ENCODE measurements at regions not wholly inside any gene's neighbourhood (a gene's known extent, or its start where the extent isn't known, plus 50 kb on each side); places are given as distances from the start of the nearest gene placed in this dataset.

GRCh38 chr17:17403065-17403464 is 73.7 kb upstream of the MED9 start:
- peaks cover 28% of the 10 kb centered on the region for H3F3A ChIP-seq (ENCODE audit: low read depth)
- no peaks in the 10 kb centered on the region for H4K20me1 ChIP-seq (ENCODE audit: insufficient read depth, low read length, poor library complexity, severe bottlenecking)
- TF ChIP-seq EZH2phosphoT487 (IDR thresholded peaks at IDR 0.05; ENCODE audit: borderline replicate concordance) (no peak), CTCF (conservative IDR thresholded peaks at IDR 0.05; ENCODE audit: low read length) (no peak)
- H3K27me3 ChIP-seq (ENCODE audit: insufficient read depth, low read length, poor library complexity, severe bottlenecking): no peaks in the 10 kb centered on the region
- H3K9ac ChIP-seq (ENCODE audit: low read depth, low read length, poor library complexity, severe bottlenecking): peak overlapping the region; percentile 85
- H2AFZ ChIP-seq (ENCODE audit: low read length): no peak overlapping the region
- no peaks in the 10 kb centered on the region for H3K9me2 ChIP-seq (replicated peaks; ENCODE audit: low read depth, low read length)
- peak overlapping the region; percentile 69 for H3K4me3 ChIP-seq (ENCODE audit: low read length, poor library complexity, severe bottlenecking)
- H3K36me3 ChIP-seq (ENCODE audit: insufficient read depth, low read length): no peaks in the 10 kb centered on the region
- peak overlapping the region; percentile 86 for H3K4me2 ChIP-seq (ENCODE audit: low read depth, low read length, poor library complexity, severe bottlenecking)
- H3K4me1 ChIP-seq (ENCODE audit: insufficient read depth, low read length, poor library complexity, severe bottlenecking): peaks cover 94% of the 10 kb centered on the region
- H3K79me2 ChIP-seq (ENCODE audit: insufficient read depth, low read length): no peaks in the 10 kb centered on the region
- no peaks in the 10 kb centered on the region for H3K9me3 ChIP-seq (ENCODE audit: insufficient read depth, low read depth, low read length)

GRCh38 chr17:17403899-17404576 is 72.8 kb upstream of the MED9 start:
- Histone ChIP-seq H3K9ac (ENCODE audit: low read depth, low read length, poor library complexity, severe bottlenecking) (peak overlapping the region; percentile 85), H2AFZ (ENCODE audit: low read length) (no peak overlapping the region)

GRCh38 chr17:17405673-17406072 is 71.1 kb upstream of the MED9 start:
- TF ChIP-seq CTCF (conservative IDR thresholded peaks at IDR 0.05; ENCODE audit: low read length): 0 out of 2 replicates have a peak, but pooled peaks have one; percentile 18
- no peak for TF ChIP-seq EZH2phosphoT487 (IDR thresholded peaks at IDR 0.05; ENCODE audit: borderline replicate concordance)
- no peaks in the 10 kb centered on the region for H4K20me1 ChIP-seq (ENCODE audit: insufficient read depth, low read length, poor library complexity, severe bottlenecking)
- H3K4me2 ChIP-seq (ENCODE audit: low read depth, low read length, poor library complexity, severe bottlenecking): peak overlapping the region; percentile 86
- H3F3A ChIP-seq (ENCODE audit: low read depth): peaks cover 28% of the 10 kb centered on the region
- H3K9me2 ChIP-seq (replicated peaks; ENCODE audit: low read depth, low read length): no peaks in the 10 kb centered on the region
- H3K4me1 ChIP-seq (ENCODE audit: insufficient read depth, low read length, poor library complexity, severe bottlenecking): peaks cover 82% of the 10 kb centered on the region
- no peaks in the 10 kb centered on the region for H3K36me3 ChIP-seq (ENCODE audit: insufficient read depth, low read length)
- H3K9ac ChIP-seq (ENCODE audit: low read depth, low read length, poor library complexity, severe bottlenecking): peak overlapping the region; percentile 70
- H3K79me2 ChIP-seq (ENCODE audit: insufficient read depth, low read length): no peaks in the 10 kb centered on the region
- H3K9me3 ChIP-seq (ENCODE audit: insufficient read depth, low read depth, low read length): no peaks in the 10 kb centered on the region
- no peak overlapping the region for H3K4me3 ChIP-seq (ENCODE audit: low read length, poor library complexity, severe bottlenecking)
- no peaks in the 10 kb centered on the region for H3K27me3 ChIP-seq (ENCODE audit: insufficient read depth, low read length, poor library complexity, severe bottlenecking)
- no peak overlapping the region for H2AFZ ChIP-seq (ENCODE audit: low read length)

More at GRCh38 chr17:17403899-17404576, 72.8 kb upstream of the MED9 start:
- H3K9me3 ChIP-seq (ENCODE audit: insufficient read depth, low read depth, low read length): no peaks in the 10 kb centered on the region
- H3K4me2 ChIP-seq (ENCODE audit: low read depth, low read length, poor library complexity, severe bottlenecking): peak overlapping the region; percentile 86
- no peaks in the 10 kb centered on the region for H3K27me3 ChIP-seq (ENCODE audit: insufficient read depth, low read length, poor library complexity, severe bottlenecking)
- peaks cover 28% of the 10 kb centered on the region for H3F3A ChIP-seq (ENCODE audit: low read depth)
- peak overlapping the region; percentile 69 for H3K4me3 ChIP-seq (ENCODE audit: low read length, poor library complexity, severe bottlenecking)
- H3K79me2 ChIP-seq (ENCODE audit: insufficient read depth, low read length): no peaks in the 10 kb centered on the region
- TF ChIP-seq EZH2phosphoT487 (IDR thresholded peaks at IDR 0.05; ENCODE audit: borderline replicate concordance): no peak
- no peak for TF ChIP-seq CTCF (conservative IDR thresholded peaks at IDR 0.05; ENCODE audit: low read length)
- H3K36me3 ChIP-seq (ENCODE audit: insufficient read depth, low read length): no peaks in the 10 kb centered on the region
- no peaks in the 10 kb centered on the region for H4K20me1 ChIP-seq (ENCODE audit: insufficient read depth, low read length, poor library complexity, severe bottlenecking)
- H3K9me2 ChIP-seq (replicated peaks; ENCODE audit: low read depth, low read length): no peaks in the 10 kb centered on the region
- H3K4me1 ChIP-seq (ENCODE audit: insufficient read depth, low read length, poor library complexity, severe bottlenecking): peaks cover 93% of the 10 kb centered on the region

Data from Loucy (cell line).